Nephron (organoid): ENCODE measurements at regions not wholly inside any gene's neighbourhood (a gene's known extent, or its start where the extent isn't known, plus 50 kb on each side); places are given as distances from the start of the nearest gene placed in this dataset.
A peak's percentile ranks its signal among the peaks of the same experiment; 100 is the strongest.

Experiments used
- H3K27ac Mint-ChIP-seq, 3 experiments: 2 replicates each; pipeline ENCODE4 v1.8.0; 2020; ENCODE audit warnings: mixed read lengths in 3 of 3, mild to moderate bottlenecking in 2 of 3, moderate library complexity in 1 of 3
- H3K27me3 Mint-ChIP-seq: 2 replicates; pipeline ENCODE4 v1.8.0; 2021; ENCODE audit warnings: low read depth, mild to moderate bottlenecking, moderate library complexity, mixed read lengths
- H3K36me3 Mint-ChIP-seq: 2 replicates; pipeline ENCODE4 v1.8.0; 2020; ENCODE audit warnings: low read depth, mixed read lengths
- H3K4me1 Mint-ChIP-seq: 2 replicates; pipeline ENCODE4 v1.8.0; 2020; ENCODE audit warnings: mixed read lengths
- H3K4me3 Mint-ChIP-seq, 3 experiments: 2 replicates each; pipeline ENCODE4 v1.8.0; 2020; ENCODE audit warnings: mild to moderate bottlenecking in 3 of 3, mixed read lengths in 3 of 3, moderate library complexity in 2 of 3
- H3K9me3 Mint-ChIP-seq: 2 replicates; pipeline ENCODE4 v1.8.0; 2020; ENCODE audit warnings: mixed read lengths
- TF ChIP-seq, protein P1 (sequence below), 3 experiments: fragments of 200-600 bp; sonication (generic); IDR thresholded peaks; one replicate each; pipeline ENCODE4 v1.5.0; 2021; ENCODE audit warnings: antibody characterized with exemption in 3 of 3; ENCODE audit not compliant: unreplicated experiment in 3 of 3

DNA sequence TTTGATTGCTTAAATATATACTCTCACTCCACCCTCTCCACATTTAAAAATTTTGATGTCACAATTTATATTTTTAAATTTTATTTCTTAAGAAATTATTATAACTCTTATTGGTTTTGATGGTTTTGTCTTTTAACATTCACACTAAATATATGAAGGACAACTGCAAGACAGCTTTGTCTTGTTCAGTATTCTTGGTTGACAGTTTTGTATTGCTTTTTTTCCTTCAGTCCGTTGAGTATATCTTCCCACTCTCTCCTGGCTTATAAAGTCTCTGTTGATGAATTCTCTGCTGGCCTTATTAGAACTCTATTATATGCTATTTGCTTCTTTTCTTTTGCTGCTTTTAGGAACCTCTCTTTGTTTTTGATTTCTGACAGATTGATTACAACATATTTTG, 392.2 kb downstream of the C6orf118 start:
- H3K4me1 Mint-ChIP-seq = peaks cover 30% of the 10 kb centered on the region
- H3K27ac Mint-ChIP-seq = no peak overlapping the region
- no peak overlapping the region for H3K4me3 Mint-ChIP-seq
- H3K27me3 Mint-ChIP-seq = peaks cover 5% of the 10 kb centered on the region
- H3K36me3 Mint-ChIP-seq = no peaks in the 10 kb centered on the region
- H3K9me3 Mint-ChIP-seq = peaks cover 9% of the 10 kb centered on the region
- TF ChIP-seq, protein P1, sequence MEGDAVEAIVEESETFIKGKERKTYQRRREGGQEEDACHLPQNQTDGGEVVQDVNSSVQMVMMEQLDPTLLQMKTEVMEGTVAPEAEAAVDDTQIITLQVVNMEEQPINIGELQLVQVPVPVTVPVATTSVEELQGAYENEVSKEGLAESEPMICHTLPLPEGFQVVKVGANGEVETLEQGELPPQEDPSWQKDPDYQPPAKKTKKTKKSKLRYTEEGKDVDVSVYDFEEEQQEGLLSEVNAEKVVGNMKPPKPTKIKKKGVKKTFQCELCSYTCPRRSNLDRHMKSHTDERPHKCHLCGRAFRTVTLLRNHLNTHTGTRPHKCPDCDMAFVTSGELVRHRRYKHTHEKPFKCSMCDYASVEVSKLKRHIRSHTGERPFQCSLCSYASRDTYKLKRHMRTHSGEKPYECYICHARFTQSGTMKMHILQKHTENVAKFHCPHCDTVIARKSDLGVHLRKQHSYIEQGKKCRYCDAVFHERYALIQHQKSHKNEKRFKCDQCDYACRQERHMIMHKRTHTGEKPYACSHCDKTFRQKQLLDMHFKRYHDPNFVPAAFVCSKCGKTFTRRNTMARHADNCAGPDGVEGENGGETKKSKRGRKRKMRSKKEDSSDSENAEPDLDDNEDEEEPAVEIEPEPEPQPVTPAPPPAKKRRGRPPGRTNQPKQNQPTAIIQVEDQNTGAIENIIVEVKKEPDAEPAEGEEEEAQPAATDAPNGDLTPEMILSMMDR (IDR thresholded peaks at IDR 0.05; ENCODE audit: unreplicated experiment in 3 of 3) = no peak

DNA sequence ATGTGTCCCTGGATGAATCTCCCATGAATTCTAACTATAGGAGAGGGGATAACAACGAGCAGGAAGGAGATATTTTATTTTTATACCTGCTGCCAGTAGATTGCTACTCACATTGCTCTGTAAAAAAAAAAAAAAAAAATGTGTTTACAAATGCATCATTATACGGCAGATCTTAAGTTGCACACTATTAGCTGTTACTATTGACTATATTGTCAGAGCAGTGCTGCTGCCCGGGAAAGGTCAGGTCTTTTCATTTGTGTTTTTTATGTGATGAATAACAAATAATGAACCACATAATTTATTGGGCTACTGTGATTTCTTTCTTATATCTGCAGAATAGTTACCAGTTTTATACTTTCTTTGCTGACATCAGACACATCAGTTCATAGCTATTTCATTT, 393.3 kb downstream of the C6orf118 start:
- TF ChIP-seq, protein P1 (IDR thresholded peaks at IDR 0.05; ENCODE audit: unreplicated experiment in 3 of 3) = no peak

DNA sequence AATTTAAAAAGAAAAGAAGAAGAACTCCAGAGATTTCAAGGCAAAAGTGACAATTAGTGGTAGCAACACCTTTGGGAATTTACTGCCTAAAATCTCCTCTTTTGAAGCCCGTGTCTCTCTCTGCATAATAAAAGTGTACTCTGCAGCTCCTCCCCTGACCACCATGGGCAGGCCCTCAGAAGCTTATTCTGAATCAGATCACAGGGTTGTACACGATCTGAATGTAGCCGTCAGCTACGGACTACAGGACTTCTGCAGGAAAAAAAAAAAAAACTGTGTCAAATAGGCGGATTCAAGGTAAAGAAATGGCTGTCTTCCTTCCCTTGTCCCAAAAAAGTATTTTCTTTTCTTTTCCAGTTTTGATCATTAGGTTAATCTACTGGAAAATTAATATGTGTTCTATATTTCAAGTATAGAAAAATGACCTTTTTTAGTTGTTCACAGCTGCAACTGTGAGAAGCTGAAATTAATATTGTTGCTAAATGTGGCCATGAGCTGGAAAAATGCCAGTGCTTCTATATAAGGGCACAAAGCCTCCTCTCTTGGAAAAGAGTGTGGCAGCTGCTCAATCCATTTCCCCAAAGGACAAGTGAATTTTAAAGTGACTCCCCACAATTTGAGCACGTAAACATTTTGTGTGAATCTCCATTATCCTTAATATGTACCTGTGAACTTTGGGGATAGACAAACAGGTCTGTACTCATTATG, 397.4 kb downstream of the C6orf118 start:
- H3K9me3 Mint-ChIP-seq = peaks cover 2% of the 10 kb centered on the region
- peaks cover 5% of the 10 kb centered on the region for H3K27me3 Mint-ChIP-seq
- H3K4me3 Mint-ChIP-seq = peak overlapping the region in 2 of 3 experiments; percentile 42 to 54
- no peaks in the 10 kb centered on the region for H3K36me3 Mint-ChIP-seq
- TF ChIP-seq, protein P1 (IDR thresholded peaks at IDR 0.05; ENCODE audit: unreplicated experiment in 3 of 3) = no peak
- peaks cover 47% of the 10 kb centered on the region for H3K4me1 Mint-ChIP-seq
- peak overlapping the region in 2 of 3 experiments; percentile 29 to 44 for H3K27ac Mint-ChIP-seq

More for the DNA sequence above, 393.3 kb downstream of the C6orf118 start:
- Mint-ChIP-seq H3K4me1 (peaks cover 42% of the 10 kb centered on the region), H3K9me3 (peaks cover 9% of the 10 kb centered on the region), H3K27me3 (peaks cover 5% of the 10 kb centered on the region), H3K4me3 (no peak overlapping the region), H3K36me3 (no peaks in the 10 kb centered on the region), H3K27ac (no peak overlapping the region)

DNA sequence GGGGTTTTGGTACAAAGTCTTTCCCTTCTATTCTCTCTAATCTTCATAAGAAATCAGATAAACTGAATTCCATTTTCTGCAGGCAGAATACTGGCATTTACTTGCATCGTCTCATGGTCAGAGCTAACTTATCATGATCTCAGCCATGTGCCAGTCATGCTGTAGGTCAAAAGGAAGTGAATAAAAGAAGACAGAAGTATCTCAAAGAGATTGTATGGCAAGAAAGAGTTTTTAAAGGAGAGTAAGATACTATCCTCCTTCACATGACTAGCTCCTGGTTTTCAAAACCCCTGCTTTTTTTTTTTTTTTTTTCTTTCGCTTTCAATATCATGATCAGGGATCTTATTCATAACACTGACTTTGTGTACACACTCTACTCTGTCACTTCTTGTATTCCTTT, 398.3 kb downstream of the C6orf118 start:
- Mint-ChIP-seq H3K4me3 (no peak overlapping the region), H3K27me3 (peaks cover 5% of the 10 kb centered on the region), H3K36me3 (no peaks in the 10 kb centered on the region), H3K9me3 (peaks cover 2% of the 10 kb centered on the region), H3K27ac (no peak overlapping the region), H3K4me1 (peaks cover 47% of the 10 kb centered on the region)
- TF ChIP-seq, protein P1 (IDR thresholded peaks at IDR 0.05; ENCODE audit: unreplicated experiment in 3 of 3) = no peak

DNA sequence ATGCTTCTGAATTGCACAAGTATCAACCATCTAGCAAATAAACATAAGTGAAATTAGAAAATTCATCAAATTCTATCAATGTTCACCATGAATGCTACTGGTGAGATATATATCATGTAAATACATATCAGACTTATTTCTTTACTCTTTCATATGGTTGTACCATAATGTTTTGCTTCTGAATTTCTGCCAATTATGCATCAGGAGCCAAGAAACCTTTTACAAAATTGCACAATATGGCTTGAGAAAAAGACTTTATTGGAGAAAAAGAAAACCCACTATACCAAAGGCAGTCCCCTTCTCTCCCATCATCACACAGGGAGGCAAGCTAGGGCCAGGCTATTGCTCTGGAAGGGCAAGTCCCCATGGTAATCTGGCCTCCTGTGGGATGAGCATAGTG, 402.6 kb downstream of the C6orf118 start:
- TF ChIP-seq, protein P1 (IDR thresholded peaks at IDR 0.05; ENCODE audit: unreplicated experiment in 3 of 3) = no peak
- Mint-ChIP-seq H3K27ac (no peak overlapping the region), H3K27me3 (no peaks in the 10 kb centered on the region), H3K36me3 (no peaks in the 10 kb centered on the region), H3K4me3 (no peak overlapping the region), H3K4me1 (peaks cover 12% of the 10 kb centered on the region), H3K9me3 (no peaks in the 10 kb centered on the region)

DNA sequence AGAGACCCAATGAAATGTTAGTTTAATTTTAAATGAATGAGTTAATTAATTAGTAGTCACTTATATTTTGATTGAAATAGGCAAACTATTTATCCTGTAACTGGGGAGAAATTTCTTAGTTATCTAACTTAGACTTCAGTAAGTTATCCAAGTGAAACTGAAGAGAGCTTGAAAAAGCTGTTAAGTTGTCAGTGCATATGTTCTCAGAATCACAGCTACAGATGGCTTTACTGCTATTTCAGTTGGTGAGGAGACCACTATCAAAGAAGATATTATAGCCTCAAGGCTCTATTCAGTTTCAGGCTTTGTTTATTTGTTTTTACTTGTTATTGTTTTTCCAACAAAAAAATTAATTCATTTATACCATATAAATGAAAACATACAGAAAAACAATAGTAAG, 404.1 kb downstream of the C6orf118 start:
- Mint-ChIP-seq H3K36me3 (no peaks in the 10 kb centered on the region), H3K27ac (no peak overlapping the region), H3K4me3 (no peak overlapping the region), H3K4me1 (no peaks in the 10 kb centered on the region), H3K27me3 (no peaks in the 10 kb centered on the region), H3K9me3 (no peaks in the 10 kb centered on the region)
- TF ChIP-seq, protein P1 (IDR thresholded peaks at IDR 0.05; ENCODE audit: unreplicated experiment in 3 of 3) = no peak
